ENCODE measurements at regions not wholly inside any gene's neighbourhood (a gene's known extent, or its start where the extent isn't known, plus 50 kb on each side); places are given as distances from the start of the nearest gene placed in this dataset.

DNA sequence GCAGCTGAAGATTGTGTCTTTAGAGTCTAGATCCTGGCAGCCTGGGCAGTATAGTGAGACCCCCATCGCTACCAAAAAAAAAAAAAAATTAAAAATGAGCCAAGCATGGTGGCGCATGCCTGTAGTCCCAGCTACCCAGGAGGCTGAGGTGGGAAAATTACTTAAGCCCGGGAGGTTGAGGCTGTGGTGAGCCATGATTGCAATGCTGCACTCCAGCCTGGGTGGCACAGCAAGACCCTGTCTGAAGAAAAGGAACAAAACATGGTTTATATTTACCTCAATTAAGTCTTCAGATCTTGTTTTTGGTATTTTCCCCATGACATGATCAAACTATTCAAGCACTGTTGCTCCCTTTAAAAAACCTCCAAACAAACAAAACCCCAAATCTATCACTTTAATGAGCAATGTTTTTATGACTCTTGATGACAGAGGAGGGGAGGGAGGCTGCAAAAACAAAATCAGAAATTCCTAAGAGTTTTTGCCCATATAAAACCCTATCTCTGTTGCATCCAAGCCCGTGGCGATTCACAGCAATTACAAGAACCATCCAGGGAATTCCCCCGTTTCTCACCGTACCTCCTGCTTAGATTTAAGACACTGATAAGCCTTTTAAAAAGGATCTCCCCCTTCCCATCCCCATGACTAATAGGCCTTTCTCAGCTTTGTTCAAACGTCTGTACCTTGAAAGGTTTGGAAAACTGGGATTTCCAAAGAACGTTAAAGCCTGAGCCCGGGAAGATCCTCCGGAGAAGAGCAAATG, 259.9 kb downstream of the BMP7 start:
- no peak for DNase-seq

DNA sequence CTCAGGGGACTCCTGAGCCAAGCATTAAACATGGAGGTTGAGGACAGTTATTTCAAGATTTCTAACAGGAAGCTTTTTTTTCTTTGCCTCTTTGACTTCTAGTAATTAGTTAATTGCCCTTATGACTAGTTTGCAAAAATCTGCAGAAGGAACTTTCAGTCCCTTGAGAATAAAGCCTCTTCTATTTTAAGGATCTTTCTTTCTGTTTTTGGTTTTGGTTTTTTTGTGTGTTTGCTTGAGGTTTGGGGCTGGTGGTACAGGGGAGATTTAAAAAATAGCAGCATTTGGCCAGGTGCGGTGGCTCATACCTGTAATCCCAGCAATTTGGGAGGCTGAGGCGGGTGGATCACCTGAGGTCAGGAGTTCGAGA, 259.3 kb downstream of the BMP7 start:
- DNase-seq: no peak

DNA sequence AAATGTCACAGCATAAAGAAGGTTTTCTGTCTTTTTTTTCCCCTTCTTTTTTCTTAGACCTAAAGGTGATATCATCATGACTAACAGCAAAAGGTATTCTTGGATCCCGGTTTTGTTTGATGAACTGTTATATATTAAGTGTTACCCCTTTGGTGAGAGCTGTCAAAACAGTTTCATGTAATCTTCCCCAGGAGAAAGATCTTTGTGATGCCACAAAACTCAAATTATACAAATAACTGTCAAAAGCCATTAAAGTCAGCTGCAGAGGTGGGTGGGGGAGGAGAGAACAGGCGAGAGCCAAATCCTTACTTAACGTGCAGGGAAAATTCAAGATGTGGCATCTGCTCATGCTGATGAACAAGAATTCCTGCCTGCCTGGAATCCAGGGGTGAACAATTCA, 258.2 kb downstream of the BMP7 start:
- no peak for DNase-seq

DNA sequence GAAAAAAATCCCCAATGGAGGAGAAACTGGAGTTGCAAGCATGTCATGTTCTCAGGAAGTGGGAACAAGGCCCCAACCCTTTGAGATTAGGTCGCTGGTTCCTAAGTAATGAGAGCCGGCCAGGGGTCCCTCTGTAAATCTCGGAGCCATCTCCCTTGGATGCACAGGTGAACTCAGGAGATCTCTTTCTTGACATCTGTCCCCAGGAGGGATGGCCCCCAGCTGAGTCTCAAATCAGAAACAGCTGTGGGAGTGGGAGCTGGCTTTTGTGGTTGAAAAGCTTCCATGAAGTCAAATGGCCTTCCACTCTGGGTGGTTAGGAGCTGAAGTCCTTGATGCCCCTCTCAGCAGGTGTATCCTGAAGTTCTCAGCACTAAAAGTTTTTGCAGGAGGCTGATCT, 257.1 kb downstream of the BMP7 start:
- no peak for DNase-seq

DNA sequence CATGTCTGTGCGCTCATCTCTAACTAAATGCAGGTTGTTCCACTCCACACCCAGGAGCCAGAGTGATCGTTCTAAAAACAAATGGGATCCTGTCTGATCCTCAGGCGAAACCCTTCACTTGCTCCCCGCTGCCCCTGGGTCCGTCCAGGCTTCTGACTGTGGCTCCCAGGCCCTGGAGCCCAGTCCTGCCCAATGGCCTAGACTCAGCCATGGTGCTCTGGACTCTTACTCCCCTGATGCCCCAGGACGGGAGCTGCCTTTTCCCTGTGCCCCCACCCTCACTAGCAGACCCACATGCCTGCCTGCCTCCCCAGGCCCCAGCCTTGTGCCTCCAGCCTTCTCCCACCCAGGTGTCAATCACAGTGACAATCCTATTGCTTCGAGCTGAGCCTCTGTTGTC, 256.7 kb downstream of the BMP7 start:
- no peak for DNase-seq

DNA sequence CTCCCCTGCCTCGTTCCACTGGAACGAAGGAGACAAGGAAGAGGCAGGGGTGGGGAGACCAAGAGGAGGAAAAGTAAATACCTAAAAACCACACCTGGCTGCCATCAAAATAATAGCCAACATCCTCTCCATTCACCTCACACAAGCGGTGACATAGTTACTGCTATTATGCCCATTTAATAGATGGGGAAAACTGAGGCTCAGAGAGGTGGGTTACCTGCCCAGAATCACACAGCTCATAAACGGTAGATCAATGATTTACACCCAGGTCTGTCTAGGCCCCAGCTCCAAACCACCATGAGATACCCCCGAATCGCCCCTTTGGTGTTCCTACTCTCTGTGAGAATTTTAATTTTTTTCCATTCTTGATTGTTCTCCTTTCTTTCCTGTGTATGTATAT, 253.8 kb downstream of the BMP7 start:
- no peak for DNase-seq

DNA sequence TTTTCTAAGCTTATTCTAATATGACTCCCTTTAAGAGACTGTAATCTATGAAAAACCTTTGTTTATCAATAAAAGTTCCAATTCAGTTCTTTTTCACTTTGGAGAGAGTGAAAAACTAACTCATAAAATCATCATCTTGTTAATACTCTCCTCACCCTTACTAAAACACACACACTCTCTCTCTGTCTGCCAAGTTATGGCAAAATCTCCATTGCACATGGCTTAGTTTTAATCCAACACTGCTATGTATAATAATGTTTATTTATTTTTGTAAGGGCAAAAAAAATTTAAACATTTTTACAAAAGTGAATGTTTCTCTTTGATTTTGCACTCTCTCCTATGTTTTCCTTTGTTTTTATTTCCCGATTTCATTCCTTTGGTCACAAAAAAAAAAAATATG, 253.2 kb downstream of the BMP7 start:
- no peak for DNase-seq

DNA sequence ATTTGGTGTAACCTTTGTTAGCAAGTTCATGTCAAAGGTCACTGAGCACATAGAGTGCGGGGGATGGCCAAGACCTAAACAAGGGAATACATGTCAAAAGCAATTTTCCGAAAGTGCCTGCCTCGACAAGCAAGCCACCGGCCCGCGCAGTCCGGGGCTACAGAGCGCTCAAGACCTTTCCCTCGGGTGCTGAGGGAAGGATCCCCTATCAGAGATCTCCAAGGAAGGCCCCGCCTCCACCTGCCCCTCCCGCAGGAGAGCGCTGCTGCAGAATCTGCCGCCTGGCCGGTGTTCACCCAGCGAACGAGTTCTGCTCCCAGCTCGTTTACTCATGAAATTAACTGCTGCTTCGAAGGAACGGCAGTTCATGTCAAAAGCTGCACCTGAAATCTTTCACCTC, 252.7 kb downstream of the BMP7 start:
- DNase-seq: no peak

DNA sequence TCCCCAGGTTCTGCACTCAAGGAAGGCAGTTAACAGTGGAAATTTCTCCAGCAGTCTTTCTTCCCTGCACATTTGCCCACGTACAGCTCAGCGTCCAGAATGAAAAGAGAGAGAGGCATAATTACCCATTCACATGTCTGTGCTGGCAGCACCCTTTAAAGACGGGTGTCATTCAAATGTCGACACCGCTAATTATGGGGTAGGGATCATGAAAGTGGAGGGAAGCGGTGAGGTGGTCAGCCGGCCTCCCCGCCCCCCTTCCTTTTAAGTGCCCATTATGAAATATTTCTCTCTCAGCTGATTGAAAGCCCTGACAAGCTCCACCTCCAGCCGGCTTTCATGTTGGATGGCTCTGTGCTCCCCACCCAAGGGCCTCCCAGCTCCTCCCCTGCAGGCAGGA, 246.1 kb downstream of the BMP7 start:
- no peak for DNase-seq

DNA sequence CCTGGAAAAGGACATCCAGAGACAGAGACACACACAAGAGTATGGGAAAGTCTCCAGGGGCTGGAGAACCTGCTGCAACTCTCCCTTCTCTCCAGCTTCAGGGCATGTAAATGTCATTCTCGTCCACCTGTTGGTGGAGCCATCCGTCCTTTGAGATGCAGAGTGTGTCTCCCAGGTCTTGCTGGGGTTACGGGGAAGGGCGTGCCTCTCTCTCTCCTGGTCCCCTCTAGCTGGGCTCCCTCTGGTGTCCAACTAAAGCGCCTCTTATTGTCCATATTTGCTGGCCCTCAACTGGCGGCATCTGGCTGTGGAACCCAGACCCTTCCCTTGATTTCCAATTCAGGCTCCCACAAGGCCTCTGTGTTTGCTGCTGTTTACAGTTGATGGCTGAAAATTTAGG, 244.1 kb downstream of the BMP7 start:
- no peak for DNase-seq

DNA sequence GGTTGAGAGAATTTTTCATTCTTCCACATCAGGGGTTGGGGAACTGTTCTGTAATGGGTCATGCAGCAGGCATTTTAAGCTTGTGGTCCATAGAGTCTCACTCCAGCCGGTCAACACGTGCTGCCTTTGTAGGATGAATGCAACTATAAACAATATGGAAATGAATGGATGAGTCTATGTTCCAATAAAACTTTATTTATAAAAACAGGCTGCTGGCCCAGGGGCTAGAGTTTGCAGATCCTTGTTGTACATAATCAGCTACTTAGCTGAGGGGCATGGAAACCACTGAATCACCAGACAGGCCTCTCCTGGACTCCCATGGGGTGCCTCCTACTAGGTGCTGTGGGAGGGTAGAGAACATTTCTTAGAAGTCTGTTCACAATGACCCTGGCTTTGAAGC, 243.4 kb downstream of the BMP7 start:
- no peak for DNase-seq

DNA sequence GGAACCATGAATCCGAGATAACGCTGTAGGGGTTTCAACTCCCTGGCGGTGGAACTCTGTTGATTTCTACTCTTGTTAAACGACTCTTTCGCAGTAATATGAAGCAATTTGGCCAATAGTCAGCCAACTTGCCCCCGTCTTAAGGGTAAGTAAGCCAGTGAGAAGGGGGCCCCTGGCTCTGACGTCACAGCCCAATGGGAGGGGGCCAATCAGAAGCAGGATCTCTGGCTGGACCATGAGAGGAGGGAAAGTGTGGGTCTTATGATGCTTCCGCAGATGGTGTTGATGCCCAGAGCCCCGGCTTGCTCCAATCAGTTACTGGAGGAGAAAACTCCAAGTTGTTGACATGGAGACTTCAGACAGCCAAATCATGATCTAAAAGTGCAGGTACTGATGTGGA, 242.4 kb downstream of the BMP7 start:
- no peak for DNase-seq

DNA sequence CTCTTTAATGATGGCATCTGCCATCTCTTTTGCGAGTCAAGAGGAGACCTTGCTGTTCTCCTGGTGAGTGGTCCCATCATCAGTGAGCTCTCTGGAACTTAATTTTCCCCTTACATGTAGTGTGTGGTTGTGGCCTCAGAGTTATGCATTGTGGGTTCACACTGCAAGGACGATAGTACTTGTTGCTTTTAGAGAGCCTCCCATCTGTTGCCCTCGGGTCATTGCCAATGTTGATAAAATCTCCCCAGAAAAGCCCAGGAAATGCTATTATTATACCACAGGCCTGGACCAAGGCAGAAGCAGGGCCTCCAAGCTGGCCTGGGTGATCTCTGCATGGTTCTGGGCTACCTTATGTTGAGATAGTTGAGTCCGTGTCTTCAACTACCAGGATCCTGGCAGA, 241.6 kb downstream of the BMP7 start:
- DNase-seq: no peak

DNA sequence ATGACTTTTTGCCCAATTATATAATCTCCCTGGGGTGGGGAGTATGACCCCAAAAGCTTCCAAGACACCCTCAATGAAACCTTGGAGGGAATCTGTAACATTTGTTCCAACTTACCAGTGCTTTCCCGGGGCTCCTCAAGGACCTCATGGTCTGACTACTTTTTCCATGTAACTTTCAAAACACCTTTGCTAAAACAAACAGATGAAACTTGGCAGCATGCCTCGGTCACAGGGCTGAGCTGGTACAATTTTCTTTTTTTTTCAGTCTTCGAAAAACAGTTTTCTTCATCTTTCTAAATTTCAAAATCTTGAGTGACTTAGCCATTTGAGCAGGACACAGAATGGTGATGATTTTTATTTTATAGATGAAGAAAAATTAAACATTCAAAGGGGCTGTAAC, 241.2 kb downstream of the BMP7 start:
- DNase-seq: no peak

DNA sequence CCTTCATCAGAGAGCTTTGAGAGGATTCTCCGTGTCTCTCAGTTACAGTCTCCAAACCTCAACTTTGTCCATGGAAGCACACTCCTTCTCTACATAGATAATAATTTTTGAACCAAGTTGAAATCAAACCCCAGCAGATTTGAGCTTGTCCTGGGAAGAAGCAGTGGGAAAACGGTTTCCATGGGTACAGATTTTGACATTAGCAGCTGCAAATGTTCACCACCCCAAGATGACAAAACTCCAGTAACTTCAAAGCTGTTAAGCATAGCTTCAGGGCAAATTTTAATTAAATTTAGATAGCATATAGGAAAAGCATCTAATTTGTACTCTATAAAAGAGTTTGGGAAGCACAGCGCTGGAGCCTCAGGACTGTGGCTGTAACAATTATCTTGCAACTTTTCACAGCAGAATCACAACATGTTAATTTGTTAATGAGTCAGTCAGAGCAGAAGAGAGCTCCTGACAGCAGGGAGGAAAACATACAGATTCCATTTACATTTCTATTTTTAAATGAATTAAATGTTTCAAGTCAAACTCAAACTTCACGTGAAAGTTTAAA, 240.7 kb downstream of the BMP7 start:
- no peak for DNase-seq

DNA sequence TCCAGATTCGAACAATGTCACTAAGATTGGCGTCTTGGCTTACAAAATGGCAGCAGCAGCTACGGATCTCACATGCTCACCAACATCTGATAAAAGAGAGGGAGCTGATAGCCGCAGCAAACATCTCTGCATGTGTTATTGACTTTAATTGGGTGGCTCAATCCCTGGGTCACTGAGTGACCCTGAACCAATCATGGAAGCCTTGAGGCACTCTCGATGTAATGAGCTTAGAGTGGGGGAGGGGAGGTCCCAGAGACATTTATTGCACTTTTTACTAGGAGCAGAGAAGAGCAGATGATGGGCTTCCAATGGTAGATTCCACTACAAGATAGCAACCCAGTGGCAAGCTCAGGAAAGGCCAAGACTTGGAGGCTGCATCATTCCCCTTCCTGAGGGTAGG, 238.7 kb downstream of the BMP7 start:
- DNase-seq: no peak

DNA sequence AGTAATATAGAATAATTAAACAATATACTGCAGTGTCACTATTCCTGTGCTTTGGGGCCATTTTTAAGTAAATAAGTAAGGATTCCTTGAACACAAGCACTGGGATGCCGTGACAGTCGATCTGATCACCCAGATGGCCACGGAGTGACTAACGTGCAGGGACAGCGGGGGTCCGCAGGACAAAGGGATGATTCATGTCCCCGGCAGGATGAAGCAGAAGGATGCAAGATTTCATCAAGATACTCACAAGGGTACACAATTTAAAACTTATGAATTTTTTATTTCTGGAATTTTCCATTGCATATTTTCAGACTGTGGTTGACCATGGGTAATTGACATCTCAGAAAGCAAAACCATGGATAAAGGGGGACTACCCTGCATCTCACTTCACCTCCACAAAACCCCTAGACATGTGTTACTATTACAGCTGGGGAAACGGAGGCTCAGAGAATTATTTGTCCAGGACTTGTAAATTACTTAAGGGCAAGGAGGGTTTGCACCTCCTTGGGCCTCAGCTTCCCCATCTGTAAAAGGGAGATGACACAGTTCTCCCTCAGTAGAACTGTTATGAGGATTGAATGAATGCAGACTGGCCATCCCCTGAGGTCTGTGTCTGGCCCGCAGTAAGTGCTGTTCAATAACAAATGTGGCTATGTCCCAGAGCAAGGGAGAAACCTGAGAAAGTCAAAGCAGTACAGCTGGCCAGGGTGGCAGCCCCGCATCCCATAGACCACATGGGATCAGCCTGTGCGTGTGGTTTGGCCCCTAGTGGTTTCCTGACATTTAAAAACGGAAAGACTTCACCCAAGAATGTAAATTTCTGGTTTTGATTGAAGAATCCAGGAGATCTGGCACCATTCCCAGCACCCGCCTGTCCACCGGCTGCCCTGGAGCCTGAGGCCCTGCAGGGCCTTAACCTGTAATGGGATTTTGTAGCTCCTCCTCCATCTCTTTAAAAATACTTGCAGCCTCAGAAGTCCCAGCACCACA, 235.5 kb downstream of the BMP7 start:
- DNase-seq: no peak

DNA sequence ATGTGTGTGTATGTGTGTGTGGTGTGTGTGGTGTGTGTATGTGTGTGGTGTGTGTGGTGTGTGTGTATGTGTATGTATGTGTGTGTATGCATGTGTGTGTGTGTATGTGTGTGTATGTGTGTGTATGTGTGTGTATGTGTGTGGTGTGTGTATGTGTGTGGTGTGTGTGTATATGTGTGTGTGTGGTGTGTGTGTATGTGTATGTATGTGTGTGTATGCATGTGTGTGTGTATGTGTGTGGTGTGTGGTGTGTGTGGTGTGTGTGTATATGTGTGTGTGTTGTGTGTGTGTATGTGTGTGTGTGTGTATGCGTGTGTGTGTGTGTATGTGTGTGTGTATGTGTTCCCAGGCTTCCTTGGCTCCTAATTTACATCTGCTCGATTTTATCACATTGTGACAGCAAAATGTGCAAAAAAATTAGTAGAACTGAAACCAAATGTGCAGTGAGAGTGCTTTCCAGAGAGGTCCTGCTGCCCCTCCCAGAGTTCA, 234.5 kb downstream of the BMP7 start:
- no peak for DNase-seq

DNA sequence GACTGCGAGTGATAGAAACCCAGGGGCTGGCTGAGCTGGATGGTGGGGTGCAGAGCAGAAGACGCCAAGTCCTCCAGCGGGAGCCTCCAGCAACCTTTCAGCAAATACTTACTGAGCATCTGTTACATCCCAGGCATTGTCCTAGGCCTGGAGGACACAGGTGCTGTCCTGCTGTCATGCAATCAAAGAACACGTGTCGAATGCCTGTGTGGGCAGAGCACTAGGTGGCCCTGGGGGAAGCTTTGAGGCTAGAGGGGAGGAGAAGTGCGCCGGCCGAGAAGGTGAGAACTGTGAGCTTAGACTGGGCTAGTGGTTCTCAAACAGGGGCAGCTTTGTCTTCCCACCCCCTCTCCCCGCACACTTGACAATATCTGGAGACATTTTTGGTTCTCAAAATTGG, 233.6 kb downstream of the BMP7 start:
- DNase-seq: no peak

DNA sequence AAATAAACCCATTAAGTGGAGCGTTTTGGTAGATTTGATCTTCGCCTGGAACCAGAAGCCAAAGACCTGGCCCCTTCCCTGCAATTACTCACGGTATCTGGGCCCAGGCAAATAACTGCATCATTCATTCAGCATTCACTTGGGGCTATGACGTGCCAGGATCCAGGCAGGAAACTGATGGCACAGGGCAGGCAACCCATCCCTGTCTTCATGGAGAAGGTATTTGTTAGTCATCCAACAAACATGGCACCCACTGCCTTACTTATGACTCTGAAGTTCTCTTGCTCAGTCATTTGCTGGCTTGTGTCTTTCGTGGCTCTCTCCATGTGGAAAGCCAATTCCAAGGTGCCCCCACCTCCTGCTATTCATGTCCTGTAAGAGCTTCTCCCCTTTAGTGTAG, 232.4 kb downstream of the BMP7 start:
- DNase-seq: no peak

DNA sequence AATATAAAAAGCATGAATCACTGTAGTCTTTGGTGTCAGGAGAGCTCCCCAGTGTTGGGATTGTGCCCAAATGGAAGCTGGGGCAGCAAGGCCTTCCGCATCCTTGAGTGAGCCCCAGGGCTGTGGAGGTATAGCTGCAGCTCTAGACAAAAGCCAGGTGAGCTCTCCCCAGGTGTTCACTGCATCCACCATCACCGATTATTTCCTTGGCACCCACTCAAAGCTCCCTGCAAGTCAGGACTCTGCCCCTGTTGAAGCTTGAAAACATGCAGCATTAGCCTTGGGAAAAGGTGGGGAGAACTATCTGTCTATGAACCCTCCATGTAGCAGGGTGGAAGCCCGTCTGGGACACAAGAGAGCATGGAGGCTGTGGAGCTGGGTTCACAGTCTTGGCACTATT, 228.8 kb downstream of the BMP7 start:
- no peak for DNase-seq

DNA sequence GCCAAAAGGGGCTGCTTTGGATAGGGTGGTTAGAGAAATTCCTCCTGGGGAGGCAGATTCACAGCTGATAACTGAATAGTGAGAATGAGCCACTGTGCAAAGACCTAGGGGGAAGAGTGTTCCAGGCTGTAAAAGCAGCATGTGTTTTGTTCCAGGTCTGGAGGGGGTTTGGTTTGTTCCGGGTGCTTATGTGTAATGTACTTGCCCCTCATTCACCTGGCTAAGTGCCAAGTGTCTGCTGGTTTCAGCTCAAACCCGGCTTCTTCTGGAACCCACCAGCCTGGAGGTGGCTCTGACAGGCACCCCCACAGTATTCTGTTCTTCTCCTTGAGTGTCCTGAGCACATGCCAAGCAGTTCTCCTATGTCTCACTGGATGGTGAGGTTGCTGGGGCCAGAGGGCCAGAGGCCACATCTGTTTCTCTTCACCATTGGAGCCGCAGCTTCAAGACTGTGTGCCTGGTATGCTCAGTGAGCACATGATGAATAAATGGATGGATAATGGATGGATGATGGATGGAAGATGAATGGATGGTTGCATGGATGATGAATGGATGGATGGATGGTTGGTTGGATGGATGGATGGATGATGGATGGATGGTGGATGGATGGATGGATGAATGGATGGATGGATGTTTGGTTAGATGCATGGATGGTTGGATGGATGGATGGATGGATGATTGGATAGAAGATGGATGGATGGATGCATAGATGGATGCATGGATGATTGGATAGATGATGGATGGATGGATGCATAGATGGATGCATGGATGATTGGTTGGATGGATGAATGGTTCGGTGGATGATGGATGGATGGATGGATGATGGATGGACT, 227.6 kb downstream of the BMP7 start:
- DNase-seq: no peak

DNA sequence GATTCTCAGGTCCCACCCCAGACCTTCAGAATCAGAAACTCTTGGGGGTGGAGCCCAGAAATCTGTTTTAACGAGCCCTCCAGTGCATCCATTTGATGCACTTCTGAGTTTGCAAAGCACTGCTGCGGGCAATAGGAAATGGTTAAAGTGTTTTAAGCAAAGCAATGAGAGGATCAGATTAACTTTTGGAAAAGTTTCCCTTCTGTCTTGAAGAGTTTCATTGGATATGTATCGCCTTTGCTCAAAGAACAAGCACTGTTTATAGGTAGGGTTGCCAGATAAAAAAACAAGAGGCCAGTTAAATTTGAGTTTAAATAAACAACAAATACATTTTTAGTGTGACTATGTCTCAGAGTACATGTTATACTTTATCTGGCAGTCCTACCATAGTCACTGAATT, 226.0 kb downstream of the BMP7 start:
- no peak for DNase-seq
